SK-N-SH (cell line): ENCODE measurements at regions not wholly inside any gene's neighbourhood (a gene's known extent, or its start where the extent isn't known, plus 50 kb on each side); places are given as distances from the start of the nearest gene placed in this dataset.

Experiments
- CTCF ChIA-PET: fragments of 300-600, 350-600 bp; formaldehyde crosslinking; extraction: SDS; loops from one replicate; lab custom pipeline; 2021; lab: Yijun Ruan, JAX
- POLR2A ChIA-PET: fragments of 350-600 bp; sonication (Branson Sonifier 250); formaldehyde crosslinking; extraction: SDS; loops from one replicate; lab custom pipeline; 2020; ENCODE audit warnings: antibody characterized with exemption, inconsistent platforms; lab: Yijun Ruan, JAX
- DNase-seq: peaks from one replicate; pipeline ENCODE4 v3.0.0; 2012
- H2AFZ ChIP-seq: fragments of 200-600 bp; sonication (generic); 2 replicates; pipeline ENCODE4 v1.8.1; 2016; ENCODE audit warnings: antibody characterized with exemption, mild to moderate bottlenecking, low read depth
- H3F3A ChIP-seq: fragments of 200-600 bp; sonication (generic); replicated peaks from 2 replicates; pipeline ENCODE3; 2016; ENCODE audit warnings: antibody characterized with exemption, mild to moderate bottlenecking; ENCODE audit not compliant: insufficient read depth
- H3K27ac ChIP-seq, 2 experiments: fragments of 200-500 bp in 1 of 2; fragments of 200-600 bp in 1 of 2; sonication (Bioruptor generic) in 1 of 2; sonication (generic), shearing (Covaris generic) in 1 of 2; 2 replicates each; pipeline versions ENCODE4 v1.5.1 to v1.6.1; 2014 to 2016; ENCODE audit warnings: low read depth in 2 of 2, inconsistent platforms in 1 of 2, low read length in 1 of 2, mild to moderate bottlenecking in 1 of 2, mixed read lengths in 1 of 2
- H3K27me3 ChIP-seq: fragments of 200-600 bp; sonication (generic), shearing (Covaris generic); 2 replicates; pipeline ENCODE4 v1.6.1; 2016; ENCODE audit warnings: mixed run types; ENCODE audit not compliant: insufficient read depth
- H3K36me3 ChIP-seq, 2 experiments: fragments of 200-500 bp in 1 of 2; fragments of 200-600 bp in 1 of 2; sonication (Bioruptor generic) in 1 of 2; sonication (generic) in 1 of 2; replicated peaks in 1 of 2; 2 replicates each; pipeline versions ENCODE3 to v1.5.1; 2014 to 2016; ENCODE audit warnings: low read length in 1 of 2, mild to moderate bottlenecking in 1 of 2; ENCODE audit not compliant: insufficient read depth in 2 of 2, control insufficient read depth in 1 of 2
- H3K4me1 ChIP-seq, 2 experiments: fragments of 200-500 bp in 1 of 2; fragments of 200-600 bp in 1 of 2; sonication (Bioruptor generic) in 1 of 2; sonication (generic), shearing (Covaris generic) in 1 of 2; 2 replicates each; pipeline versions ENCODE4 v1.5.1 to v1.6.1; 2014 to 2016; ENCODE audit warnings: low read depth in 1 of 2, low read length in 1 of 2, mixed run types in 1 of 2; ENCODE audit not compliant: insufficient read depth in 2 of 2, control insufficient read depth in 1 of 2
- H3K4me2 ChIP-seq: fragments of 200-600 bp; sonication (generic), shearing (Covaris generic); 2 replicates; pipeline ENCODE4 v1.6.1; 2017; ENCODE audit warnings: mixed run types
- H3K4me3 ChIP-seq, 2 experiments: fragments of 200-500 bp in 1 of 2; fragments of 200-600 bp in 1 of 2; sonication (Bioruptor generic) in 1 of 2; sonication (generic), shearing (Covaris generic) in 1 of 2; 2 replicates each; pipeline versions ENCODE4 v1.5.1 to v1.8.1; 2014 to 2016; ENCODE audit warnings: low read depth in 2 of 2, inconsistent platforms in 1 of 2, low read length in 1 of 2, mild to moderate bottlenecking in 1 of 2, mixed read lengths in 1 of 2, moderate library complexity in 1 of 2
- H3K79me2 ChIP-seq: fragments of 200-600 bp; sonication (generic); 2 replicates; pipeline ENCODE4 v1.8.1; 2017; ENCODE audit warnings: mild to moderate bottlenecking; ENCODE audit not compliant: insufficient read depth
- H3K9ac ChIP-seq: fragments of 200-600 bp; sonication (generic); 2 replicates; pipeline ENCODE4 v1.6.1; 2017; ENCODE audit warnings: mixed run types
- H3K9me2 ChIP-seq: fragments of 200-600 bp; sonication (generic); 2 replicates; pipeline ENCODE4 v1.6.1; 2017; ENCODE audit warnings: mixed run types
- H3K9me3 ChIP-seq: fragments of 200-600 bp; sonication (generic); 2 replicates; pipeline ENCODE4 v1.6.1; 2017; ENCODE audit warnings: mixed run types, mild to moderate bottlenecking, moderate library complexity
- H4K20me1 ChIP-seq: fragments of 200-600 bp; sonication (generic); 2 replicates; pipeline ENCODE4 v1.6.1; 2017; ENCODE audit warnings: mild to moderate bottlenecking, mixed run types; ENCODE audit not compliant: insufficient read depth
- CHD2 ChIP-seq: fragments of 150-350 bp; IDR thresholded peaks from 2 replicates; pipeline ENCODE4 v1.6.1; 2018; ENCODE audit warnings: low read length; ENCODE audit not compliant: partially characterized antibody
- CTCF ChIP-seq: fragments of 200-600 bp; sonication (generic); IDR thresholded peaks from 2 replicates; pipeline ENCODE4 v1.6.1; 2017; ENCODE audit warnings: antibody characterized with exemption, mild to moderate bottlenecking, moderate library complexity
- EZH2phosphoT487 ChIP-seq: fragments of 200-600 bp; sonication (generic); IDR thresholded peaks from 2 replicates; pipeline ENCODE4 v1.6.1; 2017; ENCODE audit warnings: low read depth, mixed run types, mild to moderate bottlenecking, antibody characterized with exemption, moderate library complexity, borderline replicate concordance
- FOXM1 ChIP-seq: IDR thresholded peaks from 2 replicates; pipeline ENCODE4 v1.4.0; 2012; ENCODE audit warnings: low read depth, mild to moderate bottlenecking
- GATA2 ChIP-seq: sonication (generic); formaldehyde crosslinking; IDR thresholded peaks from 2 replicates; pipeline ENCODE4 v1.5.0; 2020; ENCODE audit warnings: mild to moderate bottlenecking, missing genetic modification reagents
- JUND ChIP-seq: IDR thresholded peaks from 2 replicates; pipeline ENCODE4 v1.4.0; 2012
- MAX ChIP-seq: IDR thresholded peaks from 2 replicates; pipeline ENCODE4 v1.4.0; 2012; ENCODE audit warnings: low read depth
- MEF2A ChIP-seq: IDR thresholded peaks from 2 replicates; pipeline ENCODE4 v1.4.0; 2012; ENCODE audit warnings: low read depth, borderline replicate concordance
- NFIC ChIP-seq: IDR thresholded peaks from 2 replicates; pipeline ENCODE4 v1.4.0; 2012; ENCODE audit warnings: borderline replicate concordance
- PBX3 ChIP-seq: IDR thresholded peaks from 2 replicates; pipeline ENCODE4; 2012
- RAD21 ChIP-seq: IDR thresholded peaks from 2 replicates; pipeline ENCODE4 v1.6.1; 2012; ENCODE audit warnings: mild to moderate bottlenecking, low read length
- REST ChIP-seq: IDR thresholded peaks from 2 replicates; pipeline ENCODE4 v1.6.1; 2012; ENCODE audit warnings: mild to moderate bottlenecking, low read depth, low read length, moderate library complexity
- RFX5 ChIP-seq: IDR thresholded peaks from 2 replicates; pipeline ENCODE4 v1.6.1; 2012; ENCODE audit warnings: mild to moderate bottlenecking, improper control_type of control experiment, low read length
- SIN3A ChIP-seq: IDR thresholded peaks from 2 replicates; pipeline ENCODE4 v1.6.1; 2012; ENCODE audit warnings: low read depth, mild to moderate bottlenecking, low read length, moderate library complexity, borderline replicate concordance
- SMC3 ChIP-seq: IDR thresholded peaks from 2 replicates; pipeline ENCODE4 v1.6.1; 2012; ENCODE audit warnings: low read depth, low read length, improper control_type of control experiment
- TCF12 ChIP-seq: IDR thresholded peaks from 2 replicates; pipeline ENCODE4 v1.4.0; 2012
- TEAD4 ChIP-seq: IDR thresholded peaks from 2 replicates; pipeline ENCODE4 v1.4.0; 2012; ENCODE audit warnings: mild to moderate bottlenecking, borderline replicate concordance; ENCODE audit not compliant: insufficient read depth
- USF1 ChIP-seq: IDR thresholded peaks from 2 replicates; pipeline ENCODE4 v1.4.0; 2012; ENCODE audit warnings: low read depth, borderline replicate concordance
- YY1 ChIP-seq: IDR thresholded peaks from 2 replicates; pipeline ENCODE4 v1.4.0; 2012; ENCODE audit warnings: low read depth, mild to moderate bottlenecking
- ZBTB33 ChIP-seq: IDR thresholded peaks from 2 replicates; pipeline ENCODE4 v1.4.0; 2012; ENCODE audit warnings: low read depth, borderline replicate concordance
- WGBS: methylation state at CpG from one replicate; pipeline ENCODE4 v1.1.6; 2017; ENCODE audit warnings: low lambda C conversion rate; 5-methylcytosine and 5-hydroxymethylcytosine counted together

- H3K27me3 ChIP-seq: no peaks in the 10 kb centered on the region
- 58% methylated on average over 4 of the region's 4 CpGs for WGBS
- no peaks in the 10 kb centered on the region for H3K36me3 ChIP-seq
- H4K20me1 ChIP-seq: no peaks in the 10 kb centered on the region
- TF ChIP-seq RAD21 (peak; percentile 45), CTCF (no peak)
- TF ChIP-seq, all 33 proteins: peak for 1
- ChIA-PET CTCF (no interaction called here), POLR2A (no interaction called here)
- Histone ChIP-seq H3K9me2 (no peaks in the 10 kb centered on the region), H2AFZ (no peak overlapping the region), H3K79me2 (no peaks in the 10 kb centered on the region), H3K4me1 (no peaks in the 10 kb centered on the region), H3K9ac (no peak overlapping the region), H3K27ac (no peak overlapping the region), H3K9me3 (no peaks in the 10 kb centered on the region), H3K4me3 (no peak overlapping the region), H3F3A (no peaks in the 10 kb centered on the region), H3K4me2 (no peak overlapping the region)
- DNase-seq: no peak
These were observed 450.5 kb upstream of the AZI2 start for GRCh38 chr3:28799084-28799483.

GRCh38 chr3:28800203-28800602 is 451.6 kb upstream of the AZI2 start:
- Histone ChIP-seq H3K4me2 (no peak overlapping the region), H3K36me3 (no peaks in the 10 kb centered on the region), H3K27me3 (no peaks in the 10 kb centered on the region), H3K9ac (no peak overlapping the region), H3K4me1 (no peaks in the 10 kb centered on the region), H2AFZ (no peak overlapping the region), H3K9me3 (no peaks in the 10 kb centered on the region), H3K79me2 (no peaks in the 10 kb centered on the region), H3K9me2 (no peaks in the 10 kb centered on the region), H4K20me1 (no peaks in the 10 kb centered on the region), H3K4me3 (no peak overlapping the region), H3K27ac (no peak overlapping the region), H3F3A (no peaks in the 10 kb centered on the region)
- 93% methylated on average over 1 of the region's 1 CpG for WGBS
- ChIA-PET CTCF (no interaction called here), POLR2A (no interaction called here)
- DNase-seq: no peak
- TF ChIP-seq SIN3A: no peak
- TF ChIP-seq REST: no peak
- TF ChIP-seq PBX3: no peak
- no peak for TF ChIP-seq CHD2
- TF ChIP-seq SMC3: no peak
- no peak for TF ChIP-seq GATA2 (CRISPR knock-in tag)
- TF ChIP-seq TCF12: no peak
- TF ChIP-seq TEAD4: no peak
- TF ChIP-seq YY1: no peak
- TF ChIP-seq MEF2A: no peak
- no peak for TF ChIP-seq FOXM1
- TF ChIP-seq JUND: no peak
- TF ChIP-seq EZH2phosphoT487: no peak
- no peak for TF ChIP-seq RFX5
- TF ChIP-seq USF1: no peak
- no peak for TF ChIP-seq RAD21
- no peak for TF ChIP-seq MAX
- no peak for TF ChIP-seq NFIC
- no peak for TF ChIP-seq ZBTB33
